ENCODE measurements at regions not wholly inside any gene's neighbourhood (a gene's known extent, or its start where the extent isn't known, plus 50 kb on each side); places are given as distances from the start of the nearest gene placed in this dataset.
"Not testable (repeated sequence)": the region's sequence is repeated elsewhere in the genome, so short reads cannot be mapped to it uniquely, and the experiment has no call there.

GRCh38 chr10:108346066-108346465 lies 1181.6 kb upstream of the SORCS1 start:
- DNase-seq (ENCODE audit: low spot score), result no peak

- DNase-seq (ENCODE audit: low spot score), result no peak
These were observed 1173.6 kb upstream of the SORCS1 start for GRCh38 chr10:108338146-108338545.

- DNase-seq (ENCODE audit: low spot score), result no peak
These were observed 1172.3 kb upstream of the SORCS1 start for GRCh38 chr10:108336836-108337235.

GRCh38 chr10:108327706-108328105 lies 1163.2 kb upstream of the SORCS1 start:
- DNase-seq (ENCODE audit: low spot score), result no peak

GRCh38 chr10:108323274-108323798 lies 1158.8 kb upstream of the SORCS1 start:
- DNase-seq (ENCODE audit: low spot score), result no peak

GRCh38 chr10:108319434-108320222 lies 1155.1 kb upstream of the SORCS1 start:
- DNase-seq (ENCODE audit: low spot score), result no peak

GRCh38 chr10:108315636-108316035 lies 1151.1 kb upstream of the SORCS1 start:
- not testable (repeated sequence) for DNase-seq (ENCODE audit: low spot score)

- DNase-seq (ENCODE audit: low spot score), result no peak
These were observed 1143.4 kb upstream of the SORCS1 start for GRCh38 chr10:108307925-108308312.

GRCh38 chr10:108307250-108307924 lies 1142.9 kb upstream of the SORCS1 start:
- no peak for DNase-seq (ENCODE audit: low spot score)

- no peak for DNase-seq (ENCODE audit: low spot score)
These were observed 1138.6 kb upstream of the SORCS1 start for GRCh38 chr10:108303149-108303548.

GRCh38 chr10:108301002-108301401 lies 1136.5 kb upstream of the SORCS1 start:
- no peak for DNase-seq (ENCODE audit: low spot score)

GRCh38 chr10:108290823-108291222 lies 1126.3 kb upstream of the SORCS1 start:
- DNase-seq (ENCODE audit: low spot score), result no peak

- DNase-seq (ENCODE audit: low spot score), result no peak
These were observed 1111.6 kb upstream of the SORCS1 start for GRCh38 chr10:108275895-108276685.

- DNase-seq (ENCODE audit: low spot score), result no peak
These were observed 1095.9 kb upstream of the SORCS1 start for GRCh38 chr10:108260383-108260906.

GRCh38 chr10:108254089-108254488 lies 1089.6 kb upstream of the SORCS1 start:
- no peak for DNase-seq (ENCODE audit: low spot score)

- no peak for DNase-seq (ENCODE audit: low spot score)
These were observed 1088.3 kb upstream of the SORCS1 start for GRCh38 chr10:108252771-108253170.

- DNase-seq (ENCODE audit: low spot score), result no peak
These were observed 1086.6 kb upstream of the SORCS1 start for GRCh38 chr10:108250936-108251620.

- no peak for DNase-seq (ENCODE audit: low spot score)
These were observed 1085.4 kb upstream of the SORCS1 start for GRCh38 chr10:108249940-108250339.

GRCh38 chr10:108244443-108245228 lies 1080.1 kb upstream of the SORCS1 start:
- no peak for DNase-seq (ENCODE audit: low spot score)

- DNase-seq (ENCODE audit: low spot score), result no peak
These were observed 1076.7 kb upstream of the SORCS1 start for GRCh38 chr10:108241166-108241565.

GRCh38 chr10:108238261-108238660 lies 1073.8 kb upstream of the SORCS1 start:
- DNase-seq (ENCODE audit: low spot score), result no peak

Data from ecto neural progenitor cell (in vitro differentiated cells).